HL-60 (cell line): ENCODE measurements at regions not wholly inside any gene's neighbourhood (a gene's known extent, or its start where the extent isn't known, plus 50 kb on each side); places are given as distances from the start of the nearest gene placed in this dataset.

ENCODE experiments used
- POLR2AphosphoS5 ChIP-seq: IDR thresholded peaks from 2 replicates; pipeline ENCODE4 v1.6.1; 2012; ENCODE audit warnings: low read depth
- SPI1 ChIP-seq: IDR thresholded peaks from 2 replicates; pipeline ENCODE4 v1.6.1; 2012; ENCODE audit warnings: low read depth, mild to moderate bottlenecking, borderline replicate concordance
- TF ChIP-seq, protein P1 (sequence below): IDR thresholded peaks from one replicate; pipeline ENCODE4 v1.5.1; 2011; ENCODE audit warnings: low read length, control low read depth, inconsistent platforms; ENCODE audit not compliant: insufficient read depth
- TF ChIP-seq, protein P2 (sequence below): IDR thresholded peaks from 2 replicates; pipeline ENCODE4 v1.6.1; 2012; ENCODE audit warnings: low read depth; ENCODE audit not compliant: insufficient replicate concordance

DNA sequence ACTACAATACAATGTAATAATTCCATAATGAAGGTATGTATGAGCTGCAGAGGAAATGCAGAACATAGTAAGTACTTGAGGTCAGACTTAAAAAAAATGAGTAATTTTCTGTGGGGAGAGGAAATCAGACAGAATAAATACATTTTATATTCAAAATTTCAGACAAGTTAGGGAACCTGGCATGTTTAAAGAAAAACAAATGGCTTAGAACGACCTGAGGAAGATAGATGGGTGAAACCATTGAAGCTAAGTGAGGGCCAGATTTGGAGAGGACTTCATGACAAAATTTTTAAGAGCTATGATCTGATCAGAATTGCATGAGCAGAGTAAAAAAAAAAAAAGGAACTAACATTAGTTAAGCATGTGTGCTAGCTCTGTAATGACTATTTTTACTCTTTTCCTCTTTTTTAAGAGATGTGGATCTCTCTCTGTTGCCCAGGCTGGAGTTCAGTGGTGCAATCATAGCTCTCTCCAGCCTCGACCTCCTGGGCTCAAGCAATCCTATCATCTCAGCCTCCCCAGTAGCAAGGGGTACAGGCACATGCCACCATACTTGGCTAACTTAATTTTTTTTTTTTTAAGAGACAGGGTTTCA, 157.6 kb upstream of the PDE3A start:
- TF ChIP-seq POLR2AphosphoS5: no peak
- TF ChIP-seq, protein P1, sequence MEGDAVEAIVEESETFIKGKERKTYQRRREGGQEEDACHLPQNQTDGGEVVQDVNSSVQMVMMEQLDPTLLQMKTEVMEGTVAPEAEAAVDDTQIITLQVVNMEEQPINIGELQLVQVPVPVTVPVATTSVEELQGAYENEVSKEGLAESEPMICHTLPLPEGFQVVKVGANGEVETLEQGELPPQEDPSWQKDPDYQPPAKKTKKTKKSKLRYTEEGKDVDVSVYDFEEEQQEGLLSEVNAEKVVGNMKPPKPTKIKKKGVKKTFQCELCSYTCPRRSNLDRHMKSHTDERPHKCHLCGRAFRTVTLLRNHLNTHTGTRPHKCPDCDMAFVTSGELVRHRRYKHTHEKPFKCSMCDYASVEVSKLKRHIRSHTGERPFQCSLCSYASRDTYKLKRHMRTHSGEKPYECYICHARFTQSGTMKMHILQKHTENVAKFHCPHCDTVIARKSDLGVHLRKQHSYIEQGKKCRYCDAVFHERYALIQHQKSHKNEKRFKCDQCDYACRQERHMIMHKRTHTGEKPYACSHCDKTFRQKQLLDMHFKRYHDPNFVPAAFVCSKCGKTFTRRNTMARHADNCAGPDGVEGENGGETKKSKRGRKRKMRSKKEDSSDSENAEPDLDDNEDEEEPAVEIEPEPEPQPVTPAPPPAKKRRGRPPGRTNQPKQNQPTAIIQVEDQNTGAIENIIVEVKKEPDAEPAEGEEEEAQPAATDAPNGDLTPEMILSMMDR: no peak
- TF ChIP-seq, protein P2, sequence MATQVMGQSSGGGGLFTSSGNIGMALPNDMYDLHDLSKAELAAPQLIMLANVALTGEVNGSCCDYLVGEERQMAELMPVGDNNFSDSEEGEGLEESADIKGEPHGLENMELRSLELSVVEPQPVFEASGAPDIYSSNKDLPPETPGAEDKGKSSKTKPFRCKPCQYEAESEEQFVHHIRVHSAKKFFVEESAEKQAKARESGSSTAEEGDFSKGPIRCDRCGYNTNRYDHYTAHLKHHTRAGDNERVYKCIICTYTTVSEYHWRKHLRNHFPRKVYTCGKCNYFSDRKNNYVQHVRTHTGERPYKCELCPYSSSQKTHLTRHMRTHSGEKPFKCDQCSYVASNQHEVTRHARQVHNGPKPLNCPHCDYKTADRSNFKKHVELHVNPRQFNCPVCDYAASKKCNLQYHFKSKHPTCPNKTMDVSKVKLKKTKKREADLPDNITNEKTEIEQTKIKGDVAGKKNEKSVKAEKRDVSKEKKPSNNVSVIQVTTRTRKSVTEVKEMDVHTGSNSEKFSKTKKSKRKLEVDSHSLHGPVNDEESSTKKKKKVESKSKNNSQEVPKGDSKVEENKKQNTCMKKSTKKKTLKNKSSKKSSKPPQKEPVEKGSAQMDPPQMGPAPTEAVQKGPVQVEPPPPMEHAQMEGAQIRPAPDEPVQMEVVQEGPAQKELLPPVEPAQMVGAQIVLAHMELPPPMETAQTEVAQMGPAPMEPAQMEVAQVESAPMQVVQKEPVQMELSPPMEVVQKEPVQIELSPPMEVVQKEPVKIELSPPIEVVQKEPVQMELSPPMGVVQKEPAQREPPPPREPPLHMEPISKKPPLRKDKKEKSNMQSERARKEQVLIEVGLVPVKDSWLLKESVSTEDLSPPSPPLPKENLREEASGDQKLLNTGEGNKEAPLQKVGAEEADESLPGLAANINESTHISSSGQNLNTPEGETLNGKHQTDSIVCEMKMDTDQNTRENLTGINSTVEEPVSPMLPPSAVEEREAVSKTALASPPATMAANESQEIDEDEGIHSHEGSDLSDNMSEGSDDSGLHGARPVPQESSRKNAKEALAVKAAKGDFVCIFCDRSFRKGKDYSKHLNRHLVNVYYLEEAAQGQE: no peak
- peak; percentile 48; the same call in 1 of the 2 replicates for TF ChIP-seq SPI1
